Endothelial cell (in vitro differentiated cells): ENCODE measurements at regions not wholly inside any gene's neighbourhood (a gene's known extent, or its start where the extent isn't known, plus 50 kb on each side); places are given as distances from the start of the nearest gene placed in this dataset.

Source experiments
- DNase-seq: peaks from one replicate; pipeline ENCODE4 v3.0.0; 2021; ENCODE audit warnings: low spot score
- H3K27ac Mint-ChIP-seq: one replicate; pipeline ENCODE4 v1.8.0; 2021; ENCODE audit warnings: mixed read lengths, inconsistent platforms; ENCODE audit not compliant: unreplicated experiment
- H3K27me3 Mint-ChIP-seq: one replicate; pipeline ENCODE4 v1.8.0; 2021; ENCODE audit warnings: mild to moderate bottlenecking, moderate library complexity, mixed read lengths, inconsistent platforms; ENCODE audit not compliant: unreplicated experiment
- H3K36me3 Mint-ChIP-seq: one replicate; pipeline ENCODE4 v1.8.0; 2021; ENCODE audit warnings: mild to moderate bottlenecking, low read depth, mixed read lengths, inconsistent platforms; ENCODE audit not compliant: unreplicated experiment
- H3K4me1 Mint-ChIP-seq: one replicate; pipeline ENCODE4 v1.8.0; 2021; ENCODE audit warnings: mild to moderate bottlenecking, mixed read lengths, inconsistent platforms; ENCODE audit not compliant: unreplicated experiment
- H3K4me3 Mint-ChIP-seq: one replicate; pipeline ENCODE4 v1.8.0; 2021; ENCODE audit warnings: mild to moderate bottlenecking, mixed read lengths, inconsistent platforms; ENCODE audit not compliant: unreplicated experiment
- H3K9me3 Mint-ChIP-seq: one replicate; pipeline ENCODE4 v1.8.0; 2021; ENCODE audit warnings: mixed read lengths, inconsistent platforms; ENCODE audit not compliant: unreplicated experiment
- TF ChIP-seq, protein P1 (sequence below): fragments of 200-600 bp; sonication (generic); IDR thresholded peaks from one replicate; pipeline ENCODE4 v1.5.0; 2021; ENCODE audit warnings: antibody characterized with exemption; ENCODE audit not compliant: unreplicated experiment

DNA sequence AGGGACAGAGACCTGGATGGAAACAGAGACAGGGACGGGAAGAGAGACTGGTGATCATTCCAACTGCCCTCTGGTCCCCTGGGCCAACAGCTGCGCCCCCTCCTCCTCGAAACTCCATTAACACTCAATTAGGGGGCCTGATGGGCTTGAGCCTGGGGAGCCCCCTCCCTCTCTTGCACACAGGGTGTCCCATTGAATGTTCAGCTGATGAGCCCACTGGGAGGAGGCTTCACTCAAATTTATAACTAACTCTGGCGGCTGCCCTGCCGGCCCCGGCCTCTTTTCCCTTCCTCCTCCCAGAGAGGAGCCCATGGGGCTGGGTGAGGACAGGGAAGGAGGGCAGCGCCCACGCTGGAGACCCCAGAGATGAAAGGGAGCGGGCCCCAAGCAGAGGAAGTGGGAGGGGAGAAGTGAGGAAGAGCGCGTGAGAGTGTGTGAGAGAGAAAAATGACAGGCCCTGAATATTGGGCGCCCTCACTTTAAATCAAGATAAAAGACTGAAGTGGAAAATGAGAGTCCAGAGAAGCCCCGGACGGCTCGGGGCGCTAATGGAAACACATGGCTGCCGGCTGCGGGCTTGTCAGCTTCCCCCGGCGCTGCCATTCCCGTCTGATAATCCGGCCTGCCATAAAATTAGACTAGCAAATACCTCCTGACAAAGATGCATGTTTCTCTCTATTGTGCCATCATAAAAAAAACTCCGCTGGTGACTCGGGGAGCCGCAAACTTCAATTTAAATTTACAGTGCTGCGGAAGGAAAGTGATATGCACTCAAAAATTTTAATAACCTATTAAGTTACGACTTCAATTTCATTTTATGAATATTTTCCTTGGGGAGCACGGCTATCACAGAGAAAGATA is 58.0 kb upstream of the PAX2 start:
- TF ChIP-seq, protein P1, sequence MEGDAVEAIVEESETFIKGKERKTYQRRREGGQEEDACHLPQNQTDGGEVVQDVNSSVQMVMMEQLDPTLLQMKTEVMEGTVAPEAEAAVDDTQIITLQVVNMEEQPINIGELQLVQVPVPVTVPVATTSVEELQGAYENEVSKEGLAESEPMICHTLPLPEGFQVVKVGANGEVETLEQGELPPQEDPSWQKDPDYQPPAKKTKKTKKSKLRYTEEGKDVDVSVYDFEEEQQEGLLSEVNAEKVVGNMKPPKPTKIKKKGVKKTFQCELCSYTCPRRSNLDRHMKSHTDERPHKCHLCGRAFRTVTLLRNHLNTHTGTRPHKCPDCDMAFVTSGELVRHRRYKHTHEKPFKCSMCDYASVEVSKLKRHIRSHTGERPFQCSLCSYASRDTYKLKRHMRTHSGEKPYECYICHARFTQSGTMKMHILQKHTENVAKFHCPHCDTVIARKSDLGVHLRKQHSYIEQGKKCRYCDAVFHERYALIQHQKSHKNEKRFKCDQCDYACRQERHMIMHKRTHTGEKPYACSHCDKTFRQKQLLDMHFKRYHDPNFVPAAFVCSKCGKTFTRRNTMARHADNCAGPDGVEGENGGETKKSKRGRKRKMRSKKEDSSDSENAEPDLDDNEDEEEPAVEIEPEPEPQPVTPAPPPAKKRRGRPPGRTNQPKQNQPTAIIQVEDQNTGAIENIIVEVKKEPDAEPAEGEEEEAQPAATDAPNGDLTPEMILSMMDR, result no peak
- H3K27me3 Mint-ChIP-seq, result peaks cover 14% of the 10 kb centered on the region
- H3K4me3 Mint-ChIP-seq, result no peak overlapping the region
- no peak for DNase-seq
- H3K4me1 Mint-ChIP-seq, result peaks cover 36% of the 10 kb centered on the region
- H3K9me3 Mint-ChIP-seq, result no peaks in the 10 kb centered on the region
- no peaks in the 10 kb centered on the region for H3K36me3 Mint-ChIP-seq
- no peak overlapping the region for H3K27ac Mint-ChIP-seq

DNA sequence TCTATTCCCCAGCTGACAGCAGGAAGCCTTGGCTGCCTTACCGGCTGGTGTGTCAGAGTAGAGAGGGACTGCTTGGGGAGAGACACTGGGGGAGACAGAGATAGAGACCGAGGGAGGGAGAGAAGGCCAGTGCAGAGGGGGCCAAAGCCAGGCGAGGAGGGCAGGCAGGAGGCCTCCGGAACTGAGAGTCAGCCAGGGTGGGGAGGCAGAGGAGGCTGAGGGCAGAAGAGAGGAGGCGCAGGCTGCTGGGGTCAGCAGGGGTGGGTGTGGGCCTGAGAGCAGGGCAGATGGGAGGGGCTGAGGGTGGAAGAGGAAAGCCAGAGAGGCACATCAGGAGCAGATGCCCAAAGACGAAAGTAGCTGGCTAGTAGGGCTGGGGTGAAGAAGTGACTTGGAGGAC is 57.2 kb upstream of the PAX2 start:
- TF ChIP-seq, protein P1, result no peak
- no peaks in the 10 kb centered on the region for H3K36me3 Mint-ChIP-seq

DNA sequence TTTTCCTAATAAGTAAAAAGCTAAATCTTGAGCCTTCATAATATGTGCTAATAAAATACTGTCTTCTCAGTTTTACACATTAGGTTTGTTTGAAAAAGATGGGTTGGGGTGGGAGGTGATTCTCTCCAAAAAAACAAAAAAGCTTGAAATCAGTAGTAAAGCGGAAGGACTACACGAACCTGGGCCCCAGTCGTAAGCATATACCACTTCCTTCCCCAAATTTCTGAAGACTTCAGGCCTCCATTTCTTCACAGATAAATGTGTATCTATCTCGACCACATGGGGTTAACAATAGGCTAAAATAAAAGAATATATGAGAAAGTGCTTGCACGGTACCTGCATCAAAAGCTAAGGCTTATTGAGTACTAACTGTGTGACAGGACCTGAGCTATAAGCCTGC is 51.6 kb upstream of the PAX2 start:
- no peaks in the 10 kb centered on the region for H3K4me1 Mint-ChIP-seq
- TF ChIP-seq, protein P1, result no peak
- H3K27me3 Mint-ChIP-seq, result no peaks in the 10 kb centered on the region
- H3K36me3 Mint-ChIP-seq, result no peaks in the 10 kb centered on the region
- no peak overlapping the region for H3K4me3 Mint-ChIP-seq
- H3K9me3 Mint-ChIP-seq, result no peaks in the 10 kb centered on the region
- no peak for DNase-seq
- H3K27ac Mint-ChIP-seq, result no peak overlapping the region

More for the DNA sequence above, 57.2 kb upstream of the PAX2 start:
- Mint-ChIP-seq H3K27me3 (peaks cover 8% of the 10 kb centered on the region), H3K27ac (no peak overlapping the region), H3K9me3 (no peaks in the 10 kb centered on the region), H3K4me1 (peaks cover 33% of the 10 kb centered on the region), H3K4me3 (no peak overlapping the region)
- no peak for DNase-seq
